Cardiac septum (tissue), 1 donor: ENCODE measurements at regions not wholly inside any gene's neighbourhood (a gene's known extent, or its start where the extent isn't known, plus 50 kb on each side); places are given as distances from the start of the nearest gene placed in this dataset.

Source experiments
- DNase-seq: peaks from one replicate; pipeline ENCODE4 v3.0.0-alpha.2; 2020; ENCODE audit warnings: low spot score
- intact Hi-C: fragments of 100-400 bp; cut with DNase I; formaldehyde crosslinking; loops from one replicate; pipeline ENCODE4 v1.14.0; 2022
- donor health status: DM: no; HTN: no; CAD: no.

DNA sequence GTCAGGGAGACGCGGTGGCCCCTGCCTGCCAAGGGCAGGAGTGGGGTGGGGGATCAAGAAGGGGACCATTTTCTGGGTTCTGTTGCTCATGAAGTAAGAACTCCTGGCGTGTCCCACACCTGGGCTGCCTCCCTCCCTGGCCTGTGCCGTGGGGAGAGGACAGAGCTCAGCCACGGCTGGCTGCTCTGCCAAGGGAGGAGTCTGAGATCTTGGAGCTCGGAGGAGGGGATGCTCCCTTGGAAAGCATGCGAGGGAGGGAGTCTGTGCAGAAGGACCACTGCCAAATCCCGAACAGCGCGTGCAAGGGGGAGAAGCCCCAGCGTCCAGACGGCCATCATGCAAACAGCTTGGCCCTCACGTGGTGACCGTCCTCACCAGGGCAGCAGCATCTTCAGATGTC is 64.2 kb upstream of the ZNF469 start:
- no peak for DNase-seq
- intact Hi-C loops = no loop called here

DNA sequence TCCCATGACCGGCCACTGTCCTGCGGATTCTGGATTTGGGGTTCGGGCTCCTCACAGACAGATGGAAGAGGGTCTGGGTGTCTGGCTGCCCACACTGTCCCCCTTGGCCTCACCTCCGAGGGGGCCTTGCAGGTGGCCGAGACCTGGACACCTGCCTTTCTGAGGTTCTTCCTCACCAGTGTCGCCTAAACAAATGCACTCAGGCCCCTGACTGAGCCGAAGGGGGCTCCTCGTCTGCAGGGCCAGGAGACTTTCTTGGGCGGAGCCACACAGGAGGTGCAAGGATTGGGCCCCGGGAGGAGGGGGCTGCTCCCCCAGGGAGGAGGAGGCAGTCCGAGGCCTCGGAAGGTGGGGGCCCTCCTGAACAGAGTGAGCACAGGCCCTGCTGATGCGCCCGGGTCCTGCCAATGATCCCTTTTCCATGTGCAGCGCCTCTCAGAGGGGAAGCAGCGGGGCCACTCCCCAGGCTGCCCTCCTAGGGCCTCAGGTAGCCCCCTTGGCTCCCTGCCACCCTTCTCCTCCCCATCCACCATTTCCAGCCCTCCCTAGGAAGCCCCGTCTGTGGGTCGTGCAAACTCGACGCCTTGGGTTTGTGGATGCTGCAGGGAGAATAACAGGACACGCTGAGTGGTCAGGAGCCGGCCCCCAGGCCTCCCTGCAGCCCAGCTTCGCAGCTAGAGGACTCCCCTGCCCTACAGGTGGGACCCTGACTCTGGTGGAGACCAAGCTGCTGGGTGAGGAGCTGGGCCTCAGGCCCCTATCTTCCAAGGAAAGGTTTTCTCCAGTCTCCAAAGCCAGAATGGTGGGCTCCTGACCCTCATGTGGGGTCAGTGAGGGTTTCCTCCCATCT is 63.4 kb upstream of the ZNF469 start:
- intact Hi-C loops = no loop called here
- DNase-seq = no peak

DNA sequence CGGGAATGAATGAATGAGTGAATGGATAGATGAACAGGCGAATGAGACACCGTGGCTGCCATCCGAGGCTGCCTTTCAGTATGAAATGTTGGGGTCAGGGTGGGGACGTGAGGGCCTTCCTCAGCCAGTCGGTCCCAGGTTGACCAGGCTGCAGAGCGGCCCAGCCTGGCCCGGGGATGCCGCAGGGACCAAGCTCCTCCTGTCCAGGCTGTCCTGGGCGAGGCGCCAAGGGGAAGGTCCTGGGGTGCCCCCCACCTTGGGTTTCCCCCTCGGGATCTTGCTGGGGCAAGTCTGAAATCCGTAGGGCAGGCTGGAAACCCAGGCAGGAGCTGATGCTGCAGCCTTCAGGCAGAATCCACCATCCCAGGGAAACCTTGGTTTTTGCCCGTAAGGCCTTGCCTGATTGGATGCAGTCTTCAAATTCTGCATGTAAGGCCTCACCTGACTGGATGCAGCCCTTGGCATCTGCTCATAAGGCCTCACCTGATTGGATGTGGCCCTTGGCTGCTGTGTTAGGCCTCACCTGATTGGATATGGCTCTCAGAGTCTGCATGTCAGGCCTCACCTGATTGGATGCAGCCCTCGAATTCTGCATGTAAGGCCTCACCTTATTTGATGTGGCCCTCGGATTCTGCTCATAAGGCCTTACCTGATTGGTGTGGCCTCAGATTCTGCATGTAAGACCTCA is 61.7 kb upstream of the ZNF469 start:
- no peak for DNase-seq
- intact Hi-C loops = no loop called here

DNA sequence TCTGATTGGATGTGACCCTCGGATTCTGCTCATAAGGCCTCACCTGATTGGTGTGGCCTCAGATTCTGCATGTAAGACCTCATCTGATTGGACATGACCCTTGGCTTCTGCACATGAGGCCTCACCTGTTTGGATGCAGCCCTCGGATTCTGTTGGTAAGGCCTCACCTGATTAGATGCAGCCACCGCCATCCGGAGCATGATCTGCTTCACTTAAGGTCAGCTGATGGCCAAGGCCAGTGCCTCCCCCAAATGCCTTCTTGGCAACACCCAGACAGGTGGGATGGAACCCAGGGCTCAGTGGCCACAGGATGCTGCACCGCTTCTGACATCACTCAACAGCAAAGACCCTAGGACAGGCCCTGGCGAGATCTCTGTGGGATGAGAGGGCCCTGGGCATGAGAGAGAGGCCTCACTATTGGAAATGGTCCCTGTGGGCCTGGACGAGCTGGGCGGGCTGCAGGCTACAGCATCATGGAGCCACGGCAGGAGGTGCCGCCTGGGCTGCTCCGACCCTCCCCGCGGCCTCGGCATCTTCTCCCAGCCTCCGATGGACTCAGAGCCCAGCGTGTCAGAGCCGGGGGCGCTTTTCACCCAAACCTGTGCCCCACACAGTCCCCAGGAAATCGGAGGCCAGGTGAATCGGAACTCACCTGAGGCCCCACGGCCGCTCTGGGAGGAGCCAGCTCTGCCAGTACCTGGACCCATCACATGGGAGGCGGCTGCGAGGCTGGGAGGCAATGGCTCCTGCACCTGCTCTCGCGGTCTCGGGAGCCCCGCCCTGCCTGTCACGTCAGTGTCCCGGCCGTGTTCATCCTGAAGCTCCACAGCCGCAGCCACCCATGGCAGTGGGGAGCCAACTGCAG is 60.9 kb upstream of the ZNF469 start:
- intact Hi-C loops = no loop called here
- DNase-seq = no peak

DNA sequence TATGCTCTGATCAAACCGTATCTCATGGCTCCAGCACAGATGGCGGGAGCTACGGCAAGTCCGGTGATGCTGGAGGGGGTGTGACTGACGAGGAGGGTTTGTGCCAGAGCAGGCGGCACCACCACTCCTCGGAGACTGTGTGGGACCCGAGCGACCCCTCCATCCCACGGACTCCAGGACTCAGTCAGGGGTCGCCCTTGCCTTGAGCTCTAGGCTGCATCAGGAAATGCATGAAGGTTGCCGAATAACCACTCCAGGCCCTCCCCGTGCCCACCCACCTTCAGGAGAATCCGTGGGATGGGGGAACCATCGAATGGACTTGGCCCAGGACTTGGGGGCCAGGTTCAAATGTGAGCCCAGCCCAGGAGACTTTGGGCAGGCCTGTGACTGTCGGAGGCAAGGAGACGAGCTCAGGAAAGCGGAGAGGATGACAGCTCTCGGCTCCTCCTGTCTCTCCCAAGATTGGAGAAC is 60.2 kb upstream of the ZNF469 start:
- intact Hi-C loops = no loop called here
- DNase-seq = no peak

DNA sequence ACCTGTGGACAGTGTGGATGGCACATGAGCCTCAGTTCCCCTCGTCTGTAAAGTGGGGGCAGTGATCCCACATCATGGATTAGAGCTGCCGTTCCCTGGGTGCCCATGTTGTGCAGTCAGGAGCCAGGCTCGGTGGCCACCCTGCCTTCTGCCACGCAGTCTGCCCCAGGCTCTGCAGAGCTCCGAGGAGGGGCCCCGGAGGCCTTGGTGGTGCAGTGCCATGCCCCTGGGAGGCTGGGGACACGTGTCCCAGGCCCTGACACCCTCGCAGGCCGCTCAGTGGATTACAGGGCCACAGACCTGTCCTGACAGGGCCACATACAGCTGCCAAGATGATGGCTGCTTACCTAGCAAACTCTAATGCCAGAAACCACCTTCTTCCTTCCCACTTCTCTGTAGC is 59.7 kb upstream of the ZNF469 start:
- intact Hi-C loops = no loop called here
- DNase-seq = no peak

DNA sequence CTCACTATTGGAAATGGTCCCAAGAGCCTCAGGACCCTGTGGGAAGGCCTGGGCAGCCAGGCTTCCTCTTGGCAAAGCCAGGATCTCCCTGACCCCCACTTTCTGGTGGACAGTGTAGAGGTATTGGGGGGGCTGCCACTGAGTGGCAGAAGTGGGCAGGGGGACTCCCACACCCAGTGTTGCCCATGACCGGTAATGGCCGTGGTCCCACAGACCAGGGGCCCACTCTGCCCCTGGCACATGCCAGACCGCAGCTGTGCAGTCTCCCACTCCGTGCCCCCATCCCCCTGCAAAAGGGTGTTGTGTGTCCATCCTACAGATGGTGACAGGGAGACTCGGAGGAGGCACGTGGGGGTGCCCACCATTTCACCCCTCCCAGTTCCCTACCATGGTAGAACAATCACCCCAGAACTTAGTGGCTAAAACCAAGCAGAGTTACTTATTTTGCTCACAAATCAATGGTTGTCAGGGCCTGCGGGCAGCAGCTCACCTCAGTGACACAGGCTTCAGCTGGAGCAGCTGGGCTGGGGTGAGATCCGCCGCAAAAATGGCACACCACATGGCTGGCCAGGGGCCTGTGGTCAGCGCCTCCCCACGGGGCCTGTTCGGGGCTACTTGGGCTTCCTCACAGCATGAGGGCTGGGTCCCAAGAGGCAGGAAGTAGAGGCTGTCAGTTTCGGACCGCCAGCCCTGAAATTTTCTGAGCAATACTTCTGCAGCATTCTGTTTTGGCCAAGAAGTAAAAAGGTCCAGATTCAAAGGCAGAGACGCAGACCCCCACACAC is 59.0 kb upstream of the ZNF469 start:
- intact Hi-C loops = no loop called here
- DNase-seq = no peak

DNA sequence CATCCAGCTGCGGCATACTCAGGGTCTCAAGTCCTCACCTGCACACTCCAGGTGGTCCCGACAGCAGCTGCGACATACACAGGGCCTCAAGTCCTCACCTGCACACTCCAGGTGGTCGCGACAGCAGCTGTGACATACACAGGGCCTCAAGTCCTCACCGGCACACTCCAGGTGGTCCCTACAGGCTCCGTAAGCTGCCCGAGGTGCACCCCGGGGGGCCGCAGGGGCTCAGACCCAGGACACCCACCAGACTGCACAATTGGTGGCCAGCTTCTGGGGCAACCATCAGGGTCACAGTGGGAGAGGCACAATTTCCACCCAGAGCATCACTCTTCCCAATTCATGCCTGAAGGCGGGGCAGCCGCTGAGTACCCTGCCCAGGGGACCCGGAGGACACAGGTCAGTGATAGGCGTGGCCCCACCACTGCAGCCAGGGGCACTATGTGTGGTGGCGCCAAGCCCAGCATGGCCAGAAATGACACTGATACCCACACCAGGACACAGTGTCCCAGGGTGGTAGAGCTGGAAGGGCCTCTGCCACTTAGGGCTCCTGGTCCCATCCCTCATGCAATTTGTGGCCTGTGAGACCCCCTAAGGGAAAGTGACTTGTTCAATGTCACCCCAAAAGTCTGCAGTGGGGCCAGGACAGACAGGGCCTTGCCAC is 57.5 kb upstream of the ZNF469 start:
- DNase-seq = no peak
- intact Hi-C loops = no loop called here

DNA sequence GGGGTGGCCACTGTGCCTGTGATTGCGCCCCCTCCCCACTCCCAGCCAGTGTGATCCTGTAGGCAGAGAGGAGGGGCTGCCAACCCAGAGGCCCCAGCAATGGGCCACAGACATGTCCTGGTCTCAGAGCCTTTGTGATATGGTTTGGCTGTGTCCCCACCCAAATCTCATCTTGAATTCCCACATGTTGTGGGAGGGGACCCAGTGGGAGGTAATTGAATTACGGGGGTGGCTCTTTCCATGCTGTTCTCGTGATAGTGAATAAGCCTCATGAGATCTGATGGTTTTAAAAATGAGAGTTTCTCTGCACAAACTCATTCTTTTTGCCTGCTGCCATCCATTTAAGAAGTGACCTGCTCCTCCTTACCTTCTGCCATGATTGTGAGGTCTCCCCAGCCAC is 56.8 kb upstream of the ZNF469 start:
- no peak for DNase-seq
- intact Hi-C loops = no loop called here

DNA sequence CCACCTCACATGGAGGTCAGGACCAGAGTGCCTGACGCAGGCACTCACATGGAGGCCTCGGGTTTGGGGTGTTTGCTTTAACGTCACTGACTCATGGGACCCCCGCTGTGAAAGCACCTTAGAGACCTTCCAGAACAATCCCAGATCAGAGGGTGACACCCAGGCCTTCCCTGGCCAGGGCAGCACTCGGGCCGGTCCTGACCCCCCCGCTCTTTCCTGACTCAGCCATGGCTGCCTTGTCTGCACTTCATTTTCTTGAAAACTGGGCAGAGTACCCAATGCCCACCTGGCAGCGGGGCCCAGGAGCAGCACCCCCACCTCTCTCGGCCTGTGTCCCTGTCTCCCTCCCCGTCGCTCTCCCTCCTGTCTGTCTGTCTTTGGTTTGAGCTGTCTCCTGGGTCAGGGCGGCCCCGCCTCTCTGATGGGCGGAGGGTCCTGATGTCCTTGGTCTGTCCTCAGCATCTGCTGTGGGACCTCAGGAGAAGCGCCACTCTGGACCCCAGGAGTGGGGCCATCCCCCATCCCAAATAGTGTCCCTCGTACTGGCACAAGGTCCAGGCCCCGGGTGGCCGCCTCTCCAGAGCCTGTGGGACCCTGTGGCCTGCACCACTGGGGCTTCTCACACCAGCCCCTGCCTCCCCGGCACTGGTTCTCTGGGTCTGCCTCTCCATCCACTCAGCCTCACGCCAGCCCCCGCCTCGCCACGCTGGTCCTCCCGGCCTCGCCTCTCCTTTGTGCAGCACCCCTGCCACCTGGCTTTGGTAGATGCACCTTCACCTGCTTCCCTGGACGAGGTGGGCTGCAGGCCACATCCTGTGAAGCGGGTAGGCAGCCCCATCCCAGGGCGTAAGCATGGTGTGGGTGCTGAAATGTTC is 55.9 kb upstream of the ZNF469 start:
- no peak for DNase-seq

DNA sequence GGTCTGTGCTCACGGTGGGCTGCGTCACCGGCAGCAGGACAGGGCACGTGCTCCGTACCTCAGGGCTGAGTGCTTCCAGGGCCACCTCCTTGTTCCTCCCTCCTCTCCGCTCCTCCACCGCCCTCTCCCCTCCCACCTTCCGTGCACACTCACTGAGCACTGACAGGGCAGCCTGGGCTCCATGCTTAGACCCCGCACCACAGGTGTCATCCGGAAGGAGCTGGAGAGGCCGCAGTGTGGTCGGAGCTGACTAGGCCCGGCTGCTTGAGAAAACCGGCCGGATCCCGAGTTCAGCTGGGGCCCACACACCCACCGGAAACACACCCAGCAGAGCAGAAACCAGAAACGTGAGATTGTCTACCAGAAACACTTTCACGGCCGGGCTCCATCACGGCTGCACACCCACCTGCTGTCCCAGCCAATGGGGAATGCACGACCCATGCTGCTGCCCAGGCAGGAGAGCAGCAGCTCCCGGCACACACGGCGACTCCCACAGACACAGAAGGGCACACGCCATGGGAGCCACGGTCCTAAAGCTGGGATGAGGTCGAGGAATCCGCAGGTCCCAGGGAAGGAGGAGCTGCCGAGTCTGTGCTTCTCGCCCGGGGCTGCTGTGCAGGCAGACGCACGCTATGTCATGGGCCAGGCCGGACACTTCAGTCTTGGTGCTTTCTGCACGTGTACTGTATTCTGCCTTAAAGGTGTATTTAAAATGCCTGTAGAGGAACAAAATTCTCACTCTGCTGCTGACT is 55.0 kb upstream of the ZNF469 start:
- DNase-seq = no peak
- intact Hi-C loops = no loop called here

More for the DNA sequence above, 55.9 kb upstream of the ZNF469 start:
- intact Hi-C loops = no loop called here

DNA sequence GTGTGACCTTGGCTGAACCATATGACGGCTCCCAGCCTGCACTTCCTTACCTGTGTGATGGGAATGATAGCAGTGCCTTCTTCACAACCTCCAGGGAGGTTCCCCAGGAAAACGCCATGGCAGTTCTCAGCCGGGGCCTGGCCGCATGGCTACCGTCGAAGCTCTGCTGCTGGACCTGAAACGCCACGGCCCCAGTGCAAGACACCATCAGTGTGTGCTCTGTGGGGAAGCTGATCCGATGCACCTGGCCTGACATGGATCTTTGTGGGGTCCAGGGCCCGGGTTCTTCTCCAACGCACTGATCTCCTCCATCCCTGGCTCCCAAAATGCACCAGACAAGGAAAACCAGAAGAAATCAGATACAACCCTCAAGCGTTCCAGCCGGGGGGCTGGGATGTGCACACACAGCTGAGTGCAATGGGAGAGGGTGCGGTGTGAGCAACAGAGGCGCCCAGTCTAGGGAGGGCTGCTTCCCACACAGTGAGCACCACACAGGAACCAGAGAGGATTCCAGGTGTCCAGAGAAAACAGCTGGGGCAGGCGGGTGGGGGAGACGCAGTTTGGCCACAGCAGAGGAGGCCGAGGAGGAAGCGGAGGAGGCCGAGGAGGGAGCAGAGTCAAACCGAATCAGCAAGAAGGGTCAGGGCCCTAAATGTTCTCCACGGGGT is 54.3 kb upstream of the ZNF469 start:
- DNase-seq = no peak
- intact Hi-C loops = no loop called here

DNA sequence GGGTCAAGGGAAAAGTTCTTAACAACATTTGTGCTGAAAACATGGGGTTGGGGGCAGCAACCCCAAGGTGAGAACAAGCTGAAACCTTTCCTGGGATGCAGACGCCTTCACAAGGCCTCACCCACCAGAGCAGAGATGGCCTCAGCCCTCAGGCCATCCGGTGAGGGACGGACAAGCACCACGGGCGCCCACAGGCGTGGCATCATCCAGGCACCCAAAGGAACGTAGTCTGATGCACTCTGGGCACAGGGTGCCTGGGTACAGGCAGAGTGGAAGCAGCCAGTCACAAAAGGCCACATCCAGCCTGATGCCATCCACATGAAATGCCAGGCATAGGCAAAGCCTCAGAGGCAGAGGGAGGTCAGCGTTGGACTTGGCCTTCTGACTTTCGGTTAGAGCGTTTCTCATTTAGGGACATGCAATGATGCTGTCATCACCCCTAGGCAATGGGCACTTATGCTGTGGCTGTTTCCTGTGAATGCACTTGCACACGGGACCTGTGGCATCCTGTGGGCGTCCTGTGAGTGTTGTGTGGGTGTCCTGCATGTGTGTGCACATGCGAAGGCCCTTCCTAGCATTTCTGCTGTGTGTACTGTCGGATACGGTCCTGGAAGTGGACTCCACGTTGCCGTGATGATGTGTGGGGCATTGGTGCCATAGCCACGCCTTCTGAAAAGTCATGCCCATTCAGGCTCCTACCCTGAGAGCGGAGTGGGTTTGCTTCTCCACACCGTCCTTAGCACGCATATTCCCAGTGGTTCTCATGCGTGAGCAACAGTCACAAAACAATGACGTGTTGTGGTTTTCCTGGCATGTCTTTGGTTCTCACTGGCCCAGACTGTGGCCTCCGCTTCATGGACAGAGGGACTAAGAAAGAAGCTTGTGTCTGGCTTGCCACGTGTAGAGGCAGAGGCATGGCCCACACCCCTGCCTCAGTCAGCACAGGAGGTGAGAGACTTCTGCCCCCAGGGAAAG is 52.7 kb upstream of the ZNF469 start:
- no peak for DNase-seq
- intact Hi-C loops = no loop called here

DNA sequence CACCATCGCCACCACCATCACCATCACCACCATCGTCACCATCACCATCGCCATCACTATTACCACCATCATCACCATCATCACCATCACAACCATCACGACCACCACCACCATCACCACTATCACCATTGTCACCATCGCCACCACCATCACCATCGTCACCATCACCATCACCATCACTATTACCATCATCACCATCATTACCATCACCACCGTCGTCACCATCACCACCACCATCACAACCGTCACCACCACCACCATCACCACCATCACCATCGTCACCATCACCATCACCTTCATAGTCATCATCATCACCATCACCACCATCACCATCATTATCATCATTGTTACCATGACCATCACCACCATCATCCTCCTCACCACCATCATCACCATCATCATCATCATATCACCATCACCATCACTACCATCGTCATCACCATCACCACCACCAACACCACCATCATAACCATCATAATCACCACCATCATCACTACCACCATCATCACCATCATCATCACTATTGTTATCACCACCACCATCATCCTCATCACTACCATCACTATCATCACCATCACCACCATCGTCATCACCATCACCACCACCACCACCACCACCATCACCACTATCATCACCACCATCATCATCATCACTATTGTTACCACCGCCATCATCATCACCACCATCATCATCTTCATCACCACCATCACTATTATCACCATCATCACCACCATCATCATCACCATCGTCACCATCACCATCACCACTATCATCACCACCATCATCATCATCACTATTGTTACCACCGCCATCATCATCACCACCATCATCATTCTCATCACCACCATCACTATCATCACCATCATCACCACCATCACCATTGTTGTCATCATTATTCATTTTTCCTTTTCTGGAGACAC is 51.5 kb upstream of the ZNF469 start:
- no peak for DNase-seq
- intact Hi-C loops = no loop called here
